Dedifferentiated amniotic fluid mesenchymal stem cell (primary cell): ENCODE measurements at regions not wholly inside any gene's neighbourhood (a gene's known extent, or its start where the extent isn't known, plus 50 kb on each side); places are given as distances from the start of the nearest gene placed in this dataset.

Experiments used
- DNase-seq: peaks from one replicate; pipeline ENCODE4 v3.0.0-alpha.2; 2016; ENCODE audit errors: extremely low spot score

DNA sequence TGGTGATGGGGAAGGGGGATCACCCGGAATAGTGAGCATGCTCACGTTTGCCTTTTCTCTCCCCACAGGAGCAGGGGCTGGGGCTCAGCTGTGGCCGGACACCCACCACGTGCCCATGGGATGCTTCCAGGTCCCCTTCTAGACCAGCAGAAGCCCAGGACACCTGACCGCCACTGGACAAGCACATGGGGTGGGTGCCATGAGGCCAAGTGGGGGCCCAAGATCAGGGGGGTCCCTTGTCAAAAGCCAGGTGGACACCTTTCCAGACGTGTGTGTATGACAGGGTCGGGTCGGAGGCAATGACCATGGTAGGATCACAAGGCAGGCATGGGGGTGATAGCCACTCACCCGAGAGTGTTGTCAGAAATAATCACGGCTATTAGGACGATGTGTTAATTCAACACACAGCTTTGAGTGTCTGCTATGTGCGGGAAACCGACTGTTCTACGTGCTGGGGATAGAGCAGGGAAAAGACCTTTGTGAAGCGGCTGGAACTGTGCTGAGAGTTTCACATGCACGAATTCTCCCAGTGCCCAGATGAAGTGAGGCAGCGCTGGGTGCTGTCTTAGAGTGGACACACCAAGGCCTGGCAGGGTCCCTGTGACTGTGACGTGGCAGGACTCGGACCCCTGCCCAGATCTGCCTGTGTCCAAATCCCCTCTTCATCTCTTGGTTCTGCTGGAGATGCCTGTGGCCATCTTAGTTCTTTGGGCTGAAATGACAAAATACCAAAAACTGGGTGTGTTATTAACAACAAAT is 244.7 kb downstream of the NDUFA10 start:
- DNase-seq, result no peak

- DNase-seq, result no peak
Observed at GRCh38 chr2:239779584-239779983, 245.6 kb downstream of the NDUFA10 start.

- DNase-seq, result no peak
Observed at GRCh38 chr2:239778861-239779558, 246.1 kb downstream of the NDUFA10 start.

DNA sequence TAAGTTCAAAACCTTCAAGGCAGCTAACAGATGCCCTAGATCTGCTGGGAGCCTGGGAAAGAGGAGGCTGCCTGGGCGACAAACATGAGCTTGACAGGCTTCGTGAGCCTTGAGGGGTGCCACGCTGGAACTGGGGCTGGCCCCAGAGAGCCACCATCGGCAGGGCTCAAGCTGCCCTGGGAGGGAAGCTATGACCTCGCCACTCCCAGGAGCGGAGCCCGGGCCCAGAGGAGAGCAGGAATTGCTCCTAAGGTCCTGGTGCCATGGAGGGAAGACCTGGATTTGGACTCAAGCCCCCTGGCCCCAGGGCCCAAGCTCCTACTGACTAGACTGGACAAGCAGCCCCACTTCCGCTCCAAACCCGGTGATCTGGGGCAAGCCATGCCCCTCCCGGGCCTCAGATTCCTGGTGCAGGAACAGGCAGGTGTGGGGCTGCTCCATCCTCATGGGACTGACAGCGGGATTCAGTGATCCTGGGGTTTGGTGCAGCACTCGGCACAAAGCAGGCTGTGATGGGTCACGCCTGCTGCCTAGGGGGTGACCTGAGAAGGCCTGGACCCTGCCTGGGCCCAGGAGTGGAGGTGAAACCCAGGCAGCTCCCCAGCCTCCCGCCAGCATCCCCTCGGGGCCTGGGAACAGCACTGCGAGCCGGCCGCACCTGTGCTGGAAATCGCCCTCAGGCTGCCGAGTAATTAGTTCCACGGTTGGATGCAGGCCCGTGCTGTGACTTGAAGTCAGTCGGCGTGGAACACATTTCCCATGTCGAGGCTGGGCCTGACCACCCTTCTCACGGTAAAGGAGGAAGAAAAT is 246.9 kb downstream of the NDUFA10 start:
- DNase-seq, result no peak

- no peak for DNase-seq
Observed at GRCh38 chr2:239777219-239777618, 247.9 kb downstream of the NDUFA10 start.

DNA sequence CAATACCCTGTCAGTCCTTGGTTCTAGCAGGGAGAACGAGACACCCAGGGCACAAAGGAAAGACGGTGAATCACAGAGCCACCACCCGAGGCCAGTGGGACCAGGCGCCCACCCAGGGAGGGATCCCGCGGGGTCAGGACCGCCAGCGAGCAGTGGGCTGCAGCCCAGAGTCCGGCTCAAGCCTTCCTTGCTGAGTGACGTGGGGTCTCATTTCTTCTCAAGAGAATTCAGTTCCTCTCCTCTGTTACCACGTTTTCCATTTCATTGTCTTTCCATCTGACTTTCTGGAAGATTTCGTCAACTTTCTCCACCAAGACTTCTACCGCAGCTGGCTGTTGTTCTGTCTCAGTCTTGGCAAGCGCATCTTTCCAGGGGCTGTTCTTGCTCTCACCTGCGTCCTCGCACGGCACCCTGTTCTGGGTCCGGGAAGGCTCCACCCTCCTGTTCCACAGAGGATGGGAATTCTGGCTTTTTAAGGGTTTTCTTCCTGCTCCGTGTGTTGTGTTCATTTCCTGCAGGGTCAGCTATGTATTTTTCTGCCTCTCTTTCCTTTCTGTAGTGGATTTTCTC is 248.6 kb downstream of the NDUFA10 start:
- DNase-seq, result no peak

- no peak for DNase-seq
Observed at GRCh38 chr2:239775623-239776435, 249.3 kb downstream of the NDUFA10 start.

GRCh38 chr2:239774933-239775622 is 250.1 kb downstream of the NDUFA10 start:
- DNase-seq, result no peak

GRCh38 chr2:239774142-239774462 is 251.0 kb downstream of the NDUFA10 start:
- no peak for DNase-seq

DNA sequence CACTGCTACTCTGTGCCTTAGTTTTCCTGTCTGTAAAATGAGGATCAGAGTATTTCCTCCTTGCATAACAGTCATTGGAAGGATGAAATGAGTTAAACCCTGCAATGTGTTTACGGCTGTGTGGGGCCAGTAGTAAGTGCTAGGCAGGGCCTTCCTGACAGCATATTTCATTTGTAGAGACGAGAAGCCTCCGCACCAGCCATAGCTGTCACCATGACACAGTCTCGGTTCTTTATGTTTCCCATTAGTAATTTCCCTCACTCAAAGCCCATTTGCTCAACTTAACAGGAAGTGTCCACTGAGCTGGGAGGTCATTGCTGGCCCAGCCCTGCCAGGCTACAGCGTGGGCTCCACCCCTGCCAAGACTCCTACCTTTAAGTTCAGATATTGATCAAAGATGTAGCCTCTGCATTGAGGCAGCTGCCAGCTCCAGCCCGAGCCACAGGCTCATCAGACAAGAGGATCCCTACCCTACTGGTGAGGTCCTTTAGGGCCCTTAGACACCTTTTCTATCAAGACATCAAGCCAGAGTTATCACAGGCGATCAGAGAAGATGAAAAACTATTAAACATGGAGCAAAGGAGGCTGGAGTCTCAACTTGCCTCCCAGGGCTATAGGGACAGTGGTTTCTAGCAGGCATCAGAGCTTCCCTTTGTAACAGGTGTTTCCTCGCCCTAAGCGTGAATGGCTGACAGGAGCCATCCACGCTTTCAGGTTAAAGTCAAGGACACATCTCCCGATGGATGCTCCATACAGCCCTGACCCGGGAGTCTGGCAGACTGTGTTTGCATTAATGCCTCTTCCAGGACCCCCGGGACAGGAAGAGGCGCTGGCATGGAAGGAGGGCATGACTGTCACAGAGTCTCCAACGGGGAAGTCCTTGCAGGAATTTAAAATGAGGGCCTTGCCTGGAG is 251.7 kb downstream of the NDUFA10 start:
- no peak for DNase-seq

DNA sequence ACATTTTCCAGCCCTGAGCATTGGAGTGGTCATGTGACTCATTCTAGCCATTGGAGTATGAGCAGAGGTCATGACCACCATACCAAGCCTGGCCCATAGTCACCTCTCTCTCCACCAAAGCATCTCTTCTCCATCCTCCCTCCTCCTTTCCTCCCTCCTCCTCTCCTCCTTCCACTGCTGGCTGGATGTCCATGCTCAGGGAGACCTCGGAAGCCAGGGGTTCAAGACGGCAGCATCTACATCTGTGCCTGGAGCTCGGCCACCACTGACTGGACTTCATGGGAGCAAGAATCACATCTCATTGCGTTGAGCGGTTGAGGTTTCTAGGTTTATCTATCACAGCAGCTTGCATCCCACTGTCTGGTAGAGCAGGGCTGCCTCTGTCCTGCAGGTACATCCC is 252.4 kb downstream of the NDUFA10 start:
- DNase-seq, result no peak

GRCh38 chr2:239770246-239770639 is 254.9 kb downstream of the NDUFA10 start:
- DNase-seq, result no peak

DNA sequence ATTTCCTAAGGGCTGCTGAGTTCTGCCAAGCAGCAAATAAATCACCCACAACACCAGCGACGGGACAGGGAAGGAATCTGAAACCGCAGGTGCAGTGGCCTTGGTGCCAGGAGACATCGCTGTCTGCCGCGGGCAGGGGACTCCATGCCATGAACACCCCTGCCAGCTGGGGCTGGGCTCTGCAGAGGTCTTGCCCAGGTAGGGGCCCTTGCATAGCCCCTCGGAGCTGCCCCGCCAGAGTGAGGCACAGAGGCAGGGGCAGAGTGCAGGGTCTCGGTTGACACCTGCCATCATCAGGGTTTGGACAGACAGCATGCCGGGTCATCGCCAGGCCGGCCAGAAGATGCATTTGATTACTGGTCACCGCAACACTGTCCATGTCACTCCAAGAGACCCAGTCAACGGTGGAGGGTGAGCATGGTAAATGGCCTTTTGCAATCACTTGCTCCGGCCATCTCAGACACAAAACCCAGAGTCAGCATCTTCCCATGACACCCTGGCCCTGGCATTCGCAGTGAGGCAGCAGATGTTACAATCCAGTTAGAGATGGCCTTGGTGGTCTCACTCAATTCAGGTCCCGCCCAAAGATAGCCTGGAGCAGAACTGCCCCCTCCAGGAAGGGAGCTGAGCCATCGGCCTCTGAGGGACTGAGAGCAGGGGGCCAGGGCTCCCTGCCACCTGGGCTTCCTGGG is 255.4 kb downstream of the NDUFA10 start:
- DNase-seq, result no peak

- no peak for DNase-seq
Observed at GRCh38 chr2:239768907-239769553, 256.1 kb downstream of the NDUFA10 start.

GRCh38 chr2:239768031-239768790 is 256.9 kb downstream of the NDUFA10 start:
- DNase-seq, result no peak

DNA sequence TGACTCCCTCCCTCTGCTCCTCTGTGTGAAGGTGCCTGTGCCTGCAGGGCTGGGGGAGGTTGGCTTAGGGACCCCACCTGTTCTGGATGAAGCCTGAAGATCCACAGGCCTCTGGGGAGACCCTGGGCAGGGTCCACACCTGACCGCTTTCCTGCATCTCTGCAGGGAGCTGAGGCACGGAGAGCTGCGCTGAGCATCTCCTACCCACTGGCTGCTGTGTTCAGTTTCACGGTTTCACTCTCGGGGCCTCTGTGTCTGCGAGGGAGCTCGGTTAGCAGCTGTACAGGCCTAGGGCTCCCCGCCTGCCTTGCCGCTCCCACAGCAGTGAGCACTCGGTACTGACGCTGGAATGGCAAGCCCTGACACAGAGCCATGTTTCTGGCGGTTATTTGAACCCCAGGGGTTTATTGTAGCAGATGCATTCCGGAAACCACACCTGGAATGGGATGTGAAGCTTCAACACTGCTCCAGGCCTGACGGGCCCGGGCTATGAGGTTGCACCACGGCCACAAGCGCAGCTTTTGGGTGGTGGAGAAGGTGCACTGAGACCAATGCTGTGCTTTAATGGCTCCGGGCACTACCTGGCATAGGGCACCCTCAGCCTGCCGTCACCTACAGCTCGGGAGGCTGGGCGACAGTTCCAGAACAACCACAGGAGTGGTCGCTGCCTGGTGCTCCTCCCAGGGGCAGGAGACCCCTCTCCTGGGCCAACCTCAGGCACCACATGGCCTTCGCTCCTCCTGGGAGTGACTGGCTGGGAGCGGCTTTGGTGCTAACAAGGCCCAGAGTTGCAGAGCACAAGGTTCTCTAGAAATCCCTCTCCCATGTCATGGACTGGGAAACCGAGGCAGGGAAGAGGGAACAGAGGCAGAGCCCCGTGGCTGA is 257.9 kb downstream of the NDUFA10 start:
- DNase-seq, result no peak

GRCh38 chr2:239765911-239766310 is 259.2 kb downstream of the NDUFA10 start:
- DNase-seq, result no peak
